GM23248 (cell line): ENCODE measurements at regions not wholly inside any gene's neighbourhood (a gene's known extent, or its start where the extent isn't known, plus 50 kb on each side); places are given as distances from the start of the nearest gene placed in this dataset.

ENCODE experiments used
- EZH2 ChIP-seq: fragments of 200-600 bp; sonication (generic); IDR thresholded peaks from 2 replicates; pipeline ENCODE4 v1.6.1; 2018; ENCODE audit warnings: antibody characterized with exemption, mild to moderate bottlenecking; ENCODE audit not compliant: insufficient read depth, poor library complexity, severe bottlenecking
- EZH2phosphoT487 ChIP-seq: fragments of 200-600 bp; sonication (generic); IDR thresholded peaks from 2 replicates; pipeline ENCODE4 v1.6.1; 2018; ENCODE audit warnings: antibody characterized with exemption, moderate library complexity, mild to moderate bottlenecking, low read depth; ENCODE audit not compliant: insufficient read depth

DNA sequence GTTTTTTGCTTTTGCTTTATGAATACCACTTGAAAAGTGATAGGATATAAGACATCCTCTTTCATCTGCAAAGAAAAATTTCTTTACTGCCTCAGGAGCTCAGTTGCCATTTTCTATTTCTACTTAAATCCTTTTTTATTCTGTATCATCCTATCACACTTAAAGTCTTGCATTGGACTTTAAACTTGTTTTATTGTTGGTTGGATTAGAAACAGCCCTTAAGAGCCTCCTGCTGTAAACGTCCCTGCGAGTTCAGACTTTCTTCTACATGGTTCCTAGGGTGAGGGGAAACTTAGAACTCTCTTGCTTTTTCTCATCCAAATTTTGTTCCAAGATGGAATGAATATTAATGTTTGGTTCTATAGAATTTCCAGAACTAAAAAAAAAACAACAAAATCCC, 234.3 kb downstream of the JRKL start:
- no peak for TF ChIP-seq EZH2
- TF ChIP-seq EZH2phosphoT487, result no peak
